CD4-positive, alpha-beta T cell treated with Interleukin-4 for 1 hour (primary cell): ENCODE measurements at regions not wholly inside any gene's neighbourhood (a gene's known extent, or its start where the extent isn't known, plus 50 kb on each side); places are given as distances from the start of the nearest gene placed in this dataset.
"Not testable (repeated sequence)": the region's sequence is repeated elsewhere in the genome, so short reads cannot be mapped to it uniquely, and the experiment has no call there.

Source experiments
- DNase-seq, 2 donors: peaks; one replicate each; pipeline ENCODE4 v3.0.0-alpha.2; 2020 to 2022

DNA sequence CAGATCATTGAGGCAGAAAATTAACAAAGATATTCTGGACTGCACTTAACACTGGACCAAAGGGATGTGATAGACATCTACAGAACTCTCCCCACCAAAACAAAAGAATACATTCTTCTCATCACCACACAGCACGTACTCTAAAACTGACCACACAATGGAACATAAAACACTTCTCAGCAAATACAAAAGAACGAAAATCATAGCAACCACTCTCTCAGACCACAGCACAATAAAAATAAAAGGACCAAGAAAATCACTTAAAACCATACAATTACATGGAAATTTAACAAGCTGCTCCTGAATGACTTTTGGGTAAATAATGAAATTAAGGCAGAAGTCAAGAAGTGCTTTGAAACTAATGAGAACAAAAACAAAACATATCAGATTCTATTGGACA, 254.0 kb upstream of the STXBP6 start:
- no peak for DNase-seq

DNA sequence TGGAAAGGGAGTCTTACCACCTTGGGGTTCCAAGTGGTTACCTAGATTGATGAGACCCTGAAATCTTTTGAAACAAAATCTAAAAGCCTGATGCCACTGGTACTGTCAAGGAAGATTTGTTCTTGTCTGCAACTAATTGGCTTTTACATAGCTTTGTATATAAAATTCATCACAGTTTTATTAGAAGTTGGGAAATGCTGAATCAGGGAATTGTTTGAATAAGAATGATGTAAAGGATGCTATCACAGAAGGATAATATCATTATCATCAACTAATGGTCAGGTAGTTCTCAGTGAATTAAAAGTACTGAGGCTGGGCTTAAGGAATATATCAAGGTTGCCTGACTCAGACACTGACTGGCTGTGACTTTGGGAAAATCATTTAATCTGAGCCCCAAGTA, 248.3 kb upstream of the STXBP6 start:
- DNase-seq, result no peak

- DNase-seq, result not testable (repeated sequence)
Measured at GRCh38 chr14:25290154-25290553, 240.2 kb upstream of the STXBP6 start.

DNA sequence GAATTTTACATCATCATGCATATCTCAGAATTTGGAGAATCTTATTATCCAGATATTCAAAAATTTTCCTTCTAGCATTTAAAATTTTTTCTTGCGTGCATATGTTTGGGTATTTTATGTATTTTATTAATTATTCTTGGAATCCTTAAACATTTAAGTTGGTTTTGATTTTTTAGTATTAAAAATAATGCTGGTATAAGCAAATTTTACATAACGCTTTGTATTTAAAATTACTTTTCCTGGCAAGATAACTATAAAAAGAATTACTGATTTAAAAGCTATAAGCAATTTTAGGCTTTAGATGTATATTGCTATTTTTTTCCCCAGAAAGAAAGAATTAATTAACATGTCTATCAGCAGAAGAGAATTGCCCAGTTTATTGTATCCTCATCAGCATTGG, 224.6 kb upstream of the STXBP6 start:
- DNase-seq, result no peak

DNA sequence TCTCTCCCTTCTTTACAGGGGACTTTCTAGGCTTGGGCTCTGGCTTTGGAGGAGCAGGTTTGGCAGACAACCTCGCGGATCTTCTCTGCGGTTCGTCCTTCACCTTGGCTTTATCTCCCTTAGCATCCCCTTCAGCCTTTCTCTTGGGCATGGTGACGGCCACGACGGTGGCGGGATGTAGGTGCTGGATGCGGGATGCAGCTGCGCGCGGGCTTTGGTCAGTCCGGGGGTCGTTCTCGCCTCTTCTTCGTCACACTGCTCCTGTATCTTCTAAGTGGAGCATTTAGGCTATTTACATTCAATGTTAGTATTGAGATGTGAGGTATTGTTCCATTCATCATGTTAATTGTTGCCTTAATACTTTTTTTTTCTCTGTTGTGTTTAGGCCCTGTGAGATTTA, 217.2 kb upstream of the STXBP6 start:
- DNase-seq, result no peak

GRCh38 chr14:25259470-25259869, 209.5 kb upstream of the STXBP6 start:
- DNase-seq, result no peak

DNA sequence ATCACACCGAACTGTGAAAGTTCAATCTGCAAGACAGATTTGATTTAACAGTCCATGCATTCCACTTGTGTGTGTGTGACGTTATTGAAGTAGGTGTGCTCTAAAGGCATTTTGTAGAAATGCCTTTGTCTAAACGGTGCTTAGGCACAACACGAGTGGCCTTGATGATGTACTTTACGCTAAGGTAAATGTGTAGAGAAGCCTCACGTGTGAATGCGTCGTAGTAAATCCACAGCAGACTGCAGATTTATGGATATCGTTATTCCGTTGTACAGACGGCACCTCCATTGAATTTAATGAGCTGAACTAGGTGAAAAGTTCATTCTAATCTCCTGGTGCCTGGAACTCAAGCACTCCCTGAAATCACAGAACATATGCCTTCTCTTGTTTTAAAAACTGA, 202.8 kb upstream of the STXBP6 start:
- no peak for DNase-seq

DNA sequence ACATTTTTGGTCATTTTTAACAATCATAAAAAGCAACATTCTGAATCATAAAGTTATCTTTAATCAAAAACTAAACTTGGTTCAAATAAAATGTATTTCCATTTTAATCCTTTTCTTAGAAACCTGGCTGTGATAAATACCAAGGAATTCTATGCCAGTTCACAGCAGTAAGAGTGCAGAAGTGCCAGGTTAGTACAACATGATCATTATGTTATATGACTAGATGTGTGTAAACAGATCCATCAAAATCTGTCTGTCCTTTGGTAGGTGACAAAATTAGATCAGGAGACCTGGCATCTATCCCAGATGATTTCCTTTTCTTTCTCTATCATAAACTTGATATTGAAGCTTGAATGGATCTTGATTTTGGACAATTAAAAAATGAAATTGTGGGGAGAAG, 200.6 kb upstream of the STXBP6 start:
- DNase-seq, result no peak

- DNase-seq, result no peak
Measured at GRCh38 chr14:25247609-25248008, 197.7 kb upstream of the STXBP6 start.

- no peak for DNase-seq
Measured at GRCh38 chr14:25246751-25247150, 196.8 kb upstream of the STXBP6 start.

GRCh38 chr14:25239170-25239569, 189.2 kb upstream of the STXBP6 start:
- DNase-seq, result no peak

DNA sequence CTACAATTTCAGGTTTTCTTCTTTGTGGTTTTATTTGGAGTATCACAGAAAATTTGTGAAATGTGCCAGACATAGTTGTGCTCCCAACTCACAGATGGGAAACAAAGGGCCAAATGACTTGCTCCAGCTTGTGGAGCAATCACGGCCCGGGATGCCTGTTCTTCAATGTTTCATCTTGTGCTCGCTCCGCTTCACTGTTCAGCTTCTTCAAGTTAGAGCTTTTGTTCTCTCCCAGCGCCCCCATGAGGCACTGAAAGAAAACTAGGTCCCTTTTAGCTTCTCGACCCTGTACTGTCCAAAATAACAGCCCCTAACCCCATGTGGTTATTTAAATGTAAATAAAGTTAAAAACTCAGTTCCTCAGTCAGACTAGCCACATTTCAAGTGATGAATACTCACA, 187.9 kb upstream of the STXBP6 start:
- DNase-seq, result no peak

DNA sequence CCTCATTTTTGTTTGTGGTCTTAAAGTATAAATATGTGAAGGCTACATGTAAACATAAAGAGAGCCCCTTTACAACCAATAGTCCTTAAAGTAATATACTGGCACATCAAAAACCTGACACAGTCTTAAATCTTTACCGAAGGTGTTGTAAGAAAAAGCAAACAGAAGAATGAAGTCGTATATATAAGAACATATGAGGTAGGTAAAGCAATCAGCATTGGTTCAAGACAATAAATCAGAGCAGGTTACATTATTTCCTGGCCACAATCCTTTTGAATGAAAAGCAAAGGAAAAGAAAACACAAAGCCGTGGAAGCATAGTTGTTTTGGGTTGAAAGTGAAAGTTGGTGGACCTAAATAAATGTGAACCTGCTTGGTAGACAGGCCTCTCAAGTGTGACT, 183.7 kb upstream of the STXBP6 start:
- no peak for DNase-seq

GRCh38 chr14:25231004-25231403, 181.1 kb upstream of the STXBP6 start:
- DNase-seq, result no peak

- no peak for DNase-seq
Measured at GRCh38 chr14:25226214-25226613, 176.3 kb upstream of the STXBP6 start.

- no peak for DNase-seq
Measured at GRCh38 chr14:25222256-25222655, 172.3 kb upstream of the STXBP6 start.

GRCh38 chr14:25220514-25220913, 170.6 kb upstream of the STXBP6 start:
- no peak for DNase-seq

DNA sequence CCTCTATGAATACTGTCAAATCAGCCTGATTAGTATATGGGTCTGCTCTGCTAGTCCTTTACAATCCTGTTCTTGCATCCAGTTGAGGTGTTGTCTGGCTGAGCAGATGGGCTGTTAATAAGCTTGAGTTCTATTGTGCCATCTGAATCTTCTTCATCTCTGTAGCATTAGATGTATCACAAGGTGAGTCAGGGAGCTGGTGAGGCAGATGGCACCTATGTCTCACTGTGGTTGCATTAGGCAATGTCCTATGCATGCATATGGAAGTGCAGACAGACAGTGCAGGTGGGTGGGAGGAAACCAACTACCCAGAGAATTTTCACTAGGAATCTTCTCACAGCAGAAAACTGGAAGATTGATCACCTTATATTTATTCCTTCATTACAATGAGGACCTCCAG, 165.7 kb upstream of the STXBP6 start:
- DNase-seq, result no peak

DNA sequence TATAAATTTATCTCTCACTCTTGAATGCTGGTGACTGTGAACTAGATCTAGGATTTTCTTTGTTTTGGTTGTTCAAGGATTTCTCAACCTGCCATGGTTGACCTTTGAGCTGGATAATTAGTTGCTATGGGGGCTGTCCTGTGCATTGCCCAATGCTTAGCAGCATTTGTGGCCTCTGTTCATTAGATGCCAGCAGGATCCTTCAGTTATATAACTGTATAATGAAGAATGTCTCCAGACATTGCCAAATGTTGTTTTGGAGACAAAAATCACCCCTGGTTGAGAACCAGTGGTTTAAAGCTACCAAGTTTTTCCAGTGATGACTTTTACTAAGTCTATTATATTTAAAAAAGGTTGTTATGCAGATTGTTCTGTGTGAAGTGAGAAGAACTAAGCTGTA, 147.9 kb upstream of the STXBP6 start:
- DNase-seq, result no peak

- DNase-seq, result no peak
Measured at GRCh38 chr14:25180221-25180620, 130.3 kb upstream of the STXBP6 start.

DNA sequence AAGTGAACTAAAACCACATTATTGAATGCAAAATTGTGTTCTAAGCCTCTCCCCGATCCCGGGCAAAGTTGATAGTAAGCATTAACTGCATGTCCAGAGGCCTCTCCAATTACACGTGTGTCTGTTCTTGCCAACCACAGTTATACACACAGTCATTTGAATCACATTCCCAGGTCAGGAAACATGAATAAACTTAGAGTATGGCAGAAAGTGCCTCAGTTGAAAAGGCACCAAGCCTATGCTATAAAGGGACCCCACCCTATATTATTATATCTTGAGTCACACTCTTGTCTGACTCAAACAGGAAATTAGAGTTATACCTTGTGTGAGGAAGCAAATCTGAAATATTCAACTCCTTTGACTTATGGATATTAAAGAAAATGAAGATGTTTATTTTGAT, 128.3 kb upstream of the STXBP6 start:
- DNase-seq, result no peak

DNA sequence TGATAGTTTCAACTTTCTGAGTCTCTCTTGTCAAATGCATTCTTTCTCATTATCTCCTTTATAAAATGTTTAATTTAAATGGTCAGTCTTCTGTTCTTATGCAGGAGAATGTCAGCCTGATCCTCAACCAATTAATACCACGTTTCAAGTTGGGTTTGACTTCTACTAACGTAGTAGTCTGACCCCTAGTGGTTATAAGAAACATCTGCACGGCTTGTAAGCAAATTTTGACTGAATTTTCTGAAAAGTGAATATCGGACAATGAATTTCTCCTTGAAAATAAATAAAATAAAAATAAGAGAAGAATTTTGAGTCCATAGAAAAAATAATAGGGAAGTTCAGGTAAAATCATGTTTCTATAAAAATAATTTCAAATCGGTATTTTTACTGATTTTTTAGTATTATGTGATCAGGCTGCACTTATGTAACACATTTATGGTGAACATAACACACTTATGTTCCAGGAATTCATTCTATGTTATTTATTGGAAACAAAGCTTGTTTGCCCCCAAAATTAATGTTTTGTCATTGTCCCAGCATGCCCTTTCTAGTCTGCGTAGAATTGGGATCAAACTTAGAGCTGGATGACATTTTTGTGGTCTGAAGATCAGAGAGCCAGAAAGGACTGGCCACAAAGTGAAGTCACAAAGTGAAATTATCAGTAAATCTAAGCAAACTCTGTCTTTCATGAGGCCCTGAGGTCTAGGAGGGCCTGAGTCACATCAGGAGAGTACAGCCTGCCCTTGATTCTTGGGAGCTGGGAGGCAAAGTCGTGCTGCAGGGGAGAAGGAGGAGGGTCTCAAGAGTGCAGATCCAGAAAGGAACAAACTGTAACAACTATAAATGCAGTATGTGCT, 101.2 kb upstream of the STXBP6 start:
- peak in 1 of 2 donors; percentile 31 for DNase-seq

DNA sequence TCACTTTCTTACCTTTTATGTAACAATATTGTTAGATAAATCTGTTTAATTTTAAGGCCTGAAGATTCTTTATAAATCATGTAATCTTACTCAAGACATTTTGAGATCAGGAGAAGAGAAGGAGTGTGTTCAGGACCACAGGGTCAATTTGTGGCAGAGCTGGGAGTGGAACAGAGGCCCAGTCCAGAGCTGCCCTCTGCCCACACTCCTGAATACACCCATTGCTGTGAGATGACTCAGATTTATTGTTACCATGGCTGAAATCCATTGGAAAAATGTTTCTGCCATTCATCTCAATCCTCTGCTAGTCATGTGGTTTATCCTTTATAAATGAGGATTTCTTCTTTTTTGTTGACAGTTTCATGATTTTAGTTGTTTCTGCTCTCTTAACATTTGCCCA, 100.5 kb upstream of the STXBP6 start:
- no peak for DNase-seq

DNA sequence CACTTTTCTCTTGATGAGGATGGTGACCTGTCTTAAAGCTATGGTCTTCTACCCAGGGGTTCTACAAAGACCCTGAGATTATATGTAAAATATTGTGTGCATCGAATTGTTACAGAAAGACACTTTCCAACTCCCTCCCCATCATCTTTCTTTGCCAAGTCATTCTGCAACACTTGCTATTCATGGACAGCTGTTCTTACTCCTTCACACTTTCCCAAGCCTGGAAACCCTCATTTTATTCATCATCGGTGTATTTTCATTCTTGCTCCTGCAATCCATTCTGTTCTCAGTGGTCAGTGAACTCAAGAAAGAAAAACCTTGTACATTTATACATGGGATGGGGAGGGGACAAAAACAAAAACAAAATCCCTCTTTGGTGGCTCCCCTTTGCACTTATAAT, 90.5 kb upstream of the STXBP6 start:
- DNase-seq, result no peak

DNA sequence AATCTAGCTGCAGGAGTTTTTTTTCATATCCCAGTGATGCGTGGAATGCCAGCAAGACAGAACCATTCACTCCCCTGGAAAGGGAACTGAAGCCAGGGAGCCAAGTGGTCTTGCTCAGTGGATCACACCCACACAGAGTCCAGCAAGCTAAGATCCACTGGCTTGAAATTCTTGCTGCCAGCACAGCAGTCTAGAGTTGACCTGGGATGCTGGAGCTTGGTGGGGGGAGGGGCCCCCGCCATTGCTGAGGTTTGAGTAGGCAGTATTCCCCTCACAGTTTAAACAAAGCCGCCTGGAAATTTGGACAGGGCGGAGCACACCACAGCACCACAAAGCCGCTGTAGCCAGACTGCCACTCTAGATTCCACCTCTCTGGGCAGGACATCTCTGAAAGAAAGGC, 86.9 kb upstream of the STXBP6 start:
- no peak for DNase-seq
